GM12878 (cell line): ENCODE measurements at regions not wholly inside any gene's neighbourhood (a gene's known extent, or its start where the extent isn't known, plus 50 kb on each side); places are given as distances from the start of the nearest gene placed in this dataset.

Source experiments
- BHLHE40 ChIP-seq, 2 experiments: fragments of 450-650 bp in 1 of 2; IDR thresholded peaks; 2 replicates each; pipeline ENCODE4 v1.6.1; 2011 to 2017; ENCODE audit warnings: low read depth in 2 of 2, borderline replicate concordance in 1 of 2, improper control_type of control experiment in 1 of 2, low read length in 1 of 2, mild to moderate bottlenecking in 1 of 2
- CHD4 ChIP-seq: fragments of 200-600 bp; sonication (generic); IDR thresholded peaks from 2 replicates; pipeline ENCODE4 v1.6.1; 2016; ENCODE audit warnings: mild to moderate bottlenecking
- JUND ChIP-seq: IDR thresholded peaks from 2 replicates; pipeline ENCODE4 v1.6.1; 2012; ENCODE audit warnings: low read depth, mild to moderate bottlenecking, low read length, improper control_type of control experiment, moderate library complexity
- KAT2A ChIP-seq: conservative IDR thresholded peaks from 2 replicates; pipeline ENCODE4 v1.6.1; 2011; ENCODE audit warnings: low read depth, low read length; ENCODE audit not compliant: control insufficient read depth
- LARP7 ChIP-seq: fragments of 450-650 bp; IDR thresholded peaks from 2 replicates; pipeline ENCODE4 v1.6.1; 2017; ENCODE audit warnings: mild to moderate bottlenecking
- MEF2A ChIP-seq: IDR thresholded peaks from 2 replicates; pipeline ENCODE4 v1.6.1; 2011; ENCODE audit warnings: low read depth, mild to moderate bottlenecking, low read length, moderate library complexity; ENCODE audit not compliant: insufficient read depth
- MYC ChIP-seq: IDR thresholded peaks from 2 replicates; pipeline ENCODE4 v1.6.1; 2011; ENCODE audit warnings: mild to moderate bottlenecking, low read length, moderate library complexity, inconsistent platforms; ENCODE audit not compliant: insufficient read depth, insufficient replicate concordance, insufficient read length, severe bottlenecking
- NFYB ChIP-seq: IDR thresholded peaks from 2 replicates; pipeline ENCODE4 v1.6.1; 2011; ENCODE audit warnings: low read depth, mild to moderate bottlenecking, low read length, improper control_type of control experiment, moderate library complexity; ENCODE audit not compliant: insufficient read depth
- PAX8 ChIP-seq: fragments of 450-650 bp; IDR thresholded peaks from 2 replicates; pipeline ENCODE4 v1.6.1; 2017; ENCODE audit warnings: mild to moderate bottlenecking, moderate library complexity
- SPI1 ChIP-seq: IDR thresholded peaks from 2 replicates; pipeline ENCODE4 v1.6.1; 2011; ENCODE audit warnings: low read depth, mild to moderate bottlenecking, low read length, moderate library complexity, borderline replicate concordance; ENCODE audit not compliant: insufficient read depth
- SREBF2 ChIP-seq: IDR thresholded peaks from 2 replicates; pipeline ENCODE4 v1.6.1; 2012; ENCODE audit warnings: mild to moderate bottlenecking, low read length
- SRF ChIP-seq, 2 experiments: IDR thresholded peaks; 2 replicates each; pipeline ENCODE4 v1.6.1; 2011; ENCODE audit warnings: low read depth in 2 of 2, low read length in 2 of 2, mild to moderate bottlenecking in 1 of 2, moderate library complexity in 1 of 2
- STAT1 ChIP-seq: fragments of 450-650 bp; conservative IDR thresholded peaks from 2 replicates; pipeline ENCODE4 v1.6.1; 2014; ENCODE audit warnings: antibody characterized with exemption, mild to moderate bottlenecking
- TBL1XR1 ChIP-seq: IDR thresholded peaks from 2 replicates; pipeline ENCODE4 v1.6.1; 2012; ENCODE audit warnings: low read depth, low read length, improper control_type of control experiment
- TCF12 ChIP-seq: IDR thresholded peaks from 2 replicates; pipeline ENCODE4 v1.6.1; 2011; ENCODE audit warnings: low read depth, mild to moderate bottlenecking, low read length
- TCF3 ChIP-seq: IDR thresholded peaks from 2 replicates; pipeline ENCODE4 v1.6.1; 2012; ENCODE audit warnings: low read depth, mild to moderate bottlenecking, low read length, borderline replicate concordance; ENCODE audit not compliant: insufficient read depth
- TF ChIP-seq, protein P1 (sequence below): fragments of 450-650 bp; IDR thresholded peaks from 2 replicates; pipeline ENCODE4 v1.6.1; 2017; ENCODE audit warnings: mild to moderate bottlenecking, moderate library complexity
- TF ChIP-seq, protein P2 (sequence below): fragments of 450-650 bp; IDR thresholded peaks from 2 replicates; pipeline ENCODE4 v1.6.1; 2017; ENCODE audit warnings: low read depth, mild to moderate bottlenecking, moderate library complexity
- TF ChIP-seq, protein P3 (sequence below): IDR thresholded peaks from 2 replicates; pipeline ENCODE4 v1.6.1; 2011; ENCODE audit warnings: borderline replicate concordance, low read depth, mild to moderate bottlenecking, moderate library complexity, mixed read lengths, low read length; ENCODE audit not compliant: insufficient read depth; ENCODE audit errors: extremely low read length
- TF ChIP-seq, protein P4 (sequence below): fragments of 450-650 bp; IDR thresholded peaks from 2 replicates; pipeline ENCODE4 v1.6.1; 2016; ENCODE audit warnings: mild to moderate bottlenecking
- TF ChIP-seq, protein P5 (sequence below): IDR thresholded peaks from 2 replicates; pipeline ENCODE4 v1.6.1; 2012; ENCODE audit warnings: low read depth, low read length, improper control_type of control experiment
- TF ChIP-seq, protein P6 (sequence below): IDR thresholded peaks from 2 replicates; pipeline ENCODE4 v1.6.1; 2012; ENCODE audit warnings: low read depth, low read length, improper control_type of control experiment

DNA sequence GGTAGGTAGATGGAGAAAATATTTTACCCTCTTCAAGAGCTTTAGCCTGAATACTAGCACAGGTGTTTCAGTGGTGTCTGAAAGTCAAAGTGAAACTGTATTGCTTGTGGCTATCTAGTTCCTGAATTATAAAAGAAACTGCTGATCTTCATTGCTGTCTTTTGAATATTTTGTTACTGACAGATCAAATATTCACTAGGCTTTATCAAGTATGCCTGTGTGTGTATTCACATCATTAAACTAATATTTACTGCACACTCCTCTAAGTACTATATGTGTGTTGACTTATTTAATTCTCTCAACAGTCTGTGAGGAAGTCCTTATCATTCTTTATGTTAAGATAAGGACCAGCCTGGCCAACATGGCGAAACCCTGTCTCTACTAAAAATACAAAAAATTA, 139.6 kb downstream of the SOCS6 start (continued):
- TF ChIP-seq, protein P1, sequence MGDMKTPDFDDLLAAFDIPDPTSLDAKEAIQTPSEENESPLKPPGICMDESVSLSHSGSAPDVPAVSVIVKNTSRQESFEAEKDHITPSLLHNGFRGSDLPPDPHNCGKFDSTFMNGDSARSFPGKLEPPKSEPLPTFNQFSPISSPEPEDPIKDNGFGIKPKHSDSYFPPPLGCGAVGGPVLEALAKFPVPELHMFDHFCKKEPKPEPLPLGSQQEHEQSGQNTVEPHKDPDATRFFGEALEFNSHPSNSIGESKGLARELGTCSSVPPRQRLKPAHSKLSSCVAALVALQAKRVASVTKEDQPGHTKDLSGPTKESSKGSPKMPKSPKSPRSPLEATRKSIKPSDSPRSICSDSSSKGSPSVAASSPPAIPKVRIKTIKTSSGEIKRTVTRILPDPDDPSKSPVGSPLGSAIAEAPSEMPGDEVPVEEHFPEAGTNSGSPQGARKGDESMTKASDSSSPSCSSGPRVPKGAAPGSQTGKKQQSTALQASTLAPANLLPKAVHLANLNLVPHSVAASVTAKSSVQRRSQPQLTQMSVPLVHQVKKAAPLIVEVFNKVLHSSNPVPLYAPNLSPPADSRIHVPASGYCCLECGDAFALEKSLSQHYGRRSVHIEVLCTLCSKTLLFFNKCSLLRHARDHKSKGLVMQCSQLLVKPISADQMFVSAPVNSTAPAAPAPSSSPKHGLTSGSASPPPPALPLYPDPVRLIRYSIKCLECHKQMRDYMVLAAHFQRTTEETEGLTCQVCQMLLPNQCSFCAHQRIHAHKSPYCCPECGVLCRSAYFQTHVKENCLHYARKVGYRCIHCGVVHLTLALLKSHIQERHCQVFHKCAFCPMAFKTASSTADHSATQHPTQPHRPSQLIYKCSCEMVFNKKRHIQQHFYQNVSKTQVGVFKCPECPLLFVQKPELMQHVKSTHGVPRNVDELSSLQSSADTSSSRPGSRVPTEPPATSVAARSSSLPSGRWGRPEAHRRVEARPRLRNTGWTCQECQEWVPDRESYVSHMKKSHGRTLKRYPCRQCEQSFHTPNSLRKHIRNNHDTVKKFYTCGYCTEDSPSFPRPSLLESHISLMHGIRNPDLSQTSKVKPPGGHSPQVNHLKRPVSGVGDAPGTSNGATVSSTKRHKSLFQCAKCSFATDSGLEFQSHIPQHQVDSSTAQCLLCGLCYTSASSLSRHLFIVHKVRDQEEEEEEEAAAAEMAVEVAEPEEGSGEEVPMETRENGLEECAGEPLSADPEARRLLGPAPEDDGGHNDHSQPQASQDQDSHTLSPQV = no peak
- TF ChIP-seq MYC (no peak), SREBF2 (no peak), SRF (IDR thresholded peaks at IDR 0.05; ENCODE audit: low read depth in 2 of 2, low read length in 2 of 2) (no peak), TCF12 (peak; percentile 67; the same call in 1 of the 2 replicates), KAT2A (no peak), STAT1 (no peak), CHD4 (no peak), PAX8 (no peak), BHLHE40 (IDR thresholded peaks at IDR 0.05; ENCODE audit: borderline replicate concordance in 1 of 2, low read depth in 2 of 2, low read length in 1 of 2) (no peak), TBL1XR1 (no peak), JUND (no peak), NFYB (no peak), LARP7 (no peak), SPI1 (no peak), MEF2A (no peak), TCF3 (peak; percentile 77; the same call in 1 of the 2 replicates)
- TF ChIP-seq, protein P2, sequence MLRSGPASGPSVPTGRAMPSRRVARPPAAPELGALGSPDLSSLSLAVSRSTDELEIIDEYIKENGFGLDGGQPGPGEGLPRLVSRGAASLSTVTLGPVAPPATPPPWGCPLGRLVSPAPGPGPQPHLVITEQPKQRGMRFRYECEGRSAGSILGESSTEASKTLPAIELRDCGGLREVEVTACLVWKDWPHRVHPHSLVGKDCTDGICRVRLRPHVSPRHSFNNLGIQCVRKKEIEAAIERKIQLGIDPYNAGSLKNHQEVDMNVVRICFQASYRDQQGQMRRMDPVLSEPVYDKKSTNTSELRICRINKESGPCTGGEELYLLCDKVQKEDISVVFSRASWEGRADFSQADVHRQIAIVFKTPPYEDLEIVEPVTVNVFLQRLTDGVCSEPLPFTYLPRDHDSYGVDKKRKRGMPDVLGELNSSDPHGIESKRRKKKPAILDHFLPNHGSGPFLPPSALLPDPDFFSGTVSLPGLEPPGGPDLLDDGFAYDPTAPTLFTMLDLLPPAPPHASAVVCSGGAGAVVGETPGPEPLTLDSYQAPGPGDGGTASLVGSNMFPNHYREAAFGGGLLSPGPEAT = no peak
- TF ChIP-seq, protein P3, sequence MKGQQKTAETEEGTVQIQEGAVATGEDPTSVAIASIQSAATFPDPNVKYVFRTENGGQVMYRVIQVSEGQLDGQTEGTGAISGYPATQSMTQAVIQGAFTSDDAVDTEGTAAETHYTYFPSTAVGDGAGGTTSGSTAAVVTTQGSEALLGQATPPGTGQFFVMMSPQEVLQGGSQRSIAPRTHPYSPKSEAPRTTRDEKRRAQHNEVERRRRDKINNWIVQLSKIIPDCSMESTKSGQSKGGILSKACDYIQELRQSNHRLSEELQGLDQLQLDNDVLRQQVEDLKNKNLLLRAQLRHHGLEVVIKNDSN = no peak
- TF ChIP-seq, protein P4, sequence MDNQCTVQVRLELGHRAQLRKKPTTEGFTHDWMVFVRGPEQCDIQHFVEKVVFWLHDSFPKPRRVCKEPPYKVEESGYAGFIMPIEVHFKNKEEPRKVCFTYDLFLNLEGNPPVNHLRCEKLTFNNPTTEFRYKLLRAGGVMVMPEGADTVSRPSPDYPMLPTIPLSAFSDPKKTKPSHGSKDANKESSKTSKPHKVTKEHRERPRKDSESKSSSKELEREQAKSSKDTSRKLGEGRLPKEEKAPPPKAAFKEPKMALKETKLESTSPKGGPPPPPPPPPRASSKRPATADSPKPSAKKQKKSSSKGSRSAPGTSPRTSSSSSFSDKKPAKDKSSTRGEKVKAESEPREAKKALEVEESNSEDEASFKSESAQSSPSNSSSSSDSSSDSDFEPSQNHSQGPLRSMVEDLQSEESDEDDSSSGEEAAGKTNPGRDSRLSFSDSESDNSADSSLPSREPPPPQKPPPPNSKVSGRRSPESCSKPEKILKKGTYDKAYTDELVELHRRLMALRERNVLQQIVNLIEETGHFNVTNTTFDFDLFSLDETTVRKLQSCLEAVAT = no peak
- TF ChIP-seq, protein P5, sequence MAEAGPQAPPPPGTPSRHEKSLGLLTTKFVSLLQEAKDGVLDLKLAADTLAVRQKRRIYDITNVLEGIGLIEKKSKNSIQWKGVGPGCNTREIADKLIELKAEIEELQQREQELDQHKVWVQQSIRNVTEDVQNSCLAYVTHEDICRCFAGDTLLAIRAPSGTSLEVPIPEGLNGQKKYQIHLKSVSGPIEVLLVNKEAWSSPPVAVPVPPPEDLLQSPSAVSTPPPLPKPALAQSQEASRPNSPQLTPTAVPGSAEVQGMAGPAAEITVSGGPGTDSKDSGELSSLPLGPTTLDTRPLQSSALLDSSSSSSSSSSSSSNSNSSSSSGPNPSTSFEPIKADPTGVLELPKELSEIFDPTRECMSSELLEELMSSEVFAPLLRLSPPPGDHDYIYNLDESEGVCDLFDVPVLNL = no peak
- TF ChIP-seq, protein P6, sequence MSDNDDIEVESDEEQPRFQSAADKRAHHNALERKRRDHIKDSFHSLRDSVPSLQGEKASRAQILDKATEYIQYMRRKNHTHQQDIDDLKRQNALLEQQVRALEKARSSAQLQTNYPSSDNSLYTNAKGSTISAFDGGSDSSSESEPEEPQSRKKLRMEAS = no peak
